ENCODE measurements at regions not wholly inside any gene's neighbourhood (a gene's known extent, or its start where the extent isn't known, plus 50 kb on each side); places are given as distances from the start of the nearest gene placed in this dataset.

- H2AFZ ChIP-seq (ENCODE audit: low read depth), result no peak overlapping the region
- no peaks in the 10 kb centered on the region for H3K27me3 ChIP-seq (ENCODE audit: insufficient read depth, low read depth)
- no peak overlapping the region for H3K9ac ChIP-seq
- H3K4me3 ChIP-seq (IDR thresholded peaks at IDR 0.05; ENCODE audit: insufficient read depth, low read depth, low read length), result no peak overlapping the region
- H4K20me1 ChIP-seq (ENCODE audit: insufficient read depth), result no peaks in the 10 kb centered on the region
- H3K36me3 ChIP-seq (ENCODE audit: insufficient read depth), result no peaks in the 10 kb centered on the region
- H3K27ac ChIP-seq, result no peak overlapping the region
- no peaks in the 10 kb centered on the region for H3K79me2 ChIP-seq (ENCODE audit: insufficient read depth, low read depth)
- no peak overlapping the region for H3K4me2 ChIP-seq
- no peak for TF ChIP-seq CTCF (conservative IDR thresholded peaks at IDR 0.05; ENCODE audit: low read depth, low read length)
- H3K4me1 ChIP-seq (ENCODE audit: low read depth, poor library complexity, severe bottlenecking), result no peaks in the 10 kb centered on the region
Observed at GRCh38 chr5:143474616-143475015, 71.1 kb upstream of the NR3C1 start.

- Histone ChIP-seq H4K20me1 (ENCODE audit: insufficient read depth) (no peaks in the 10 kb centered on the region), H3K79me2 (ENCODE audit: insufficient read depth, low read depth) (no peaks in the 10 kb centered on the region), H3K4me1 (ENCODE audit: low read depth, poor library complexity, severe bottlenecking) (no peaks in the 10 kb centered on the region), H3K36me3 (ENCODE audit: insufficient read depth) (no peaks in the 10 kb centered on the region), H3K27me3 (ENCODE audit: insufficient read depth, low read depth) (no peaks in the 10 kb centered on the region), H3K4me3 (IDR thresholded peaks at IDR 0.05; ENCODE audit: insufficient read depth, low read depth, low read length) (no peak overlapping the region), H2AFZ (ENCODE audit: low read depth) (no peak overlapping the region), H3K27ac (no peak overlapping the region), H3K9ac (no peak overlapping the region), H3K4me2 (no peak overlapping the region)
- TF ChIP-seq CTCF (conservative IDR thresholded peaks at IDR 0.05; ENCODE audit: low read depth, low read length), result no peak
Observed at GRCh38 chr5:143473481-143473880, 70.0 kb upstream of the NR3C1 start.

GRCh38 chr5:143472576-143472975 is 69.1 kb upstream of the NR3C1 start:
- Histone ChIP-seq H2AFZ (ENCODE audit: low read depth) (no peak overlapping the region), H3K27ac (no peak overlapping the region), H3K9ac (no peak overlapping the region), H3K36me3 (ENCODE audit: insufficient read depth) (no peaks in the 10 kb centered on the region), H3K4me3 (IDR thresholded peaks at IDR 0.05; ENCODE audit: insufficient read depth, low read depth, low read length) (no peak overlapping the region), H3K4me1 (ENCODE audit: low read depth, poor library complexity, severe bottlenecking) (no peaks in the 10 kb centered on the region), H3K4me2 (no peak overlapping the region), H3K79me2 (ENCODE audit: insufficient read depth, low read depth) (no peaks in the 10 kb centered on the region), H4K20me1 (ENCODE audit: insufficient read depth) (no peaks in the 10 kb centered on the region), H3K27me3 (ENCODE audit: insufficient read depth, low read depth) (no peaks in the 10 kb centered on the region)
- no peak for TF ChIP-seq CTCF (conservative IDR thresholded peaks at IDR 0.05; ENCODE audit: low read depth, low read length)

GRCh38 chr5:143471666-143472464 is 68.4 kb upstream of the NR3C1 start:
- no peak for TF ChIP-seq CTCF (conservative IDR thresholded peaks at IDR 0.05; ENCODE audit: low read depth, low read length)

More at GRCh38 chr5:143471666-143472464, 68.4 kb upstream of the NR3C1 start:
- H3K4me1 ChIP-seq (ENCODE audit: low read depth, poor library complexity, severe bottlenecking), result no peaks in the 10 kb centered on the region
- no peaks in the 10 kb centered on the region for H3K27me3 ChIP-seq (ENCODE audit: insufficient read depth, low read depth)
- H3K79me2 ChIP-seq (ENCODE audit: insufficient read depth, low read depth), result no peaks in the 10 kb centered on the region
- no peak overlapping the region for H3K4me3 ChIP-seq (IDR thresholded peaks at IDR 0.05; ENCODE audit: insufficient read depth, low read depth, low read length)
- H3K4me2 ChIP-seq, result no peak overlapping the region
- H3K9ac ChIP-seq, result no peak overlapping the region
- H2AFZ ChIP-seq (ENCODE audit: low read depth), result no peak overlapping the region
- no peaks in the 10 kb centered on the region for H4K20me1 ChIP-seq (ENCODE audit: insufficient read depth)
- no peak overlapping the region for H3K27ac ChIP-seq
- no peaks in the 10 kb centered on the region for H3K36me3 ChIP-seq (ENCODE audit: insufficient read depth)
